Thyroid gland (tissue), 4 donors: ENCODE measurements at regions not wholly inside any gene's neighbourhood (a gene's known extent, or its start where the extent isn't known, plus 50 kb on each side); places are given as distances from the start of the nearest gene placed in this dataset.

Experiments
- CTCF ChIP-seq, 6 experiments: fragments of 200-600 bp in 3 of 6; fragments of 450-650 bp in 3 of 6; sonication (generic) in 3 of 6; IDR thresholded peaks; one replicate each; pipeline ENCODE4 v1.5.1; 2016 to 2019; ENCODE audit warnings: antibody characterized with exemption in 6 of 6, mild to moderate bottlenecking in 2 of 6, inconsistent platforms in 1 of 6, moderate library complexity in 1 of 6
- POLR2A ChIP-seq, 2 donors: fragments of 450-650 bp; IDR thresholded peaks; one replicate each; pipeline ENCODE4 v1.6.1; 2017; ENCODE audit warnings: antibody characterized with exemption in 2 of 2, mild to moderate bottlenecking in 2 of 2, moderate library complexity in 1 of 2

- no peak for TF ChIP-seq CTCF (IDR thresholded peaks at IDR 0.05)
- TF ChIP-seq POLR2A (IDR thresholded peaks at IDR 0.05), result no peak
These were observed 189.8 kb downstream of the PLOD2 start for GRCh38 chr3:145971186-145971585.
